GF-D8 (cell line): ENCODE measurements at regions not wholly inside any gene's neighbourhood (a gene's known extent, or its start where the extent isn't known, plus 50 kb on each side); places are given as distances from the start of the nearest gene placed in this dataset.
"Not testable (repeated sequence)": the region's sequence is repeated elsewhere in the genome, so short reads cannot be mapped to it uniquely, and the experiment has no call there.

Experiments used
- DNase-seq: peaks from one replicate; lab custom pipeline; 2025; lab: John Stamatoyannopoulos, UW

DNA sequence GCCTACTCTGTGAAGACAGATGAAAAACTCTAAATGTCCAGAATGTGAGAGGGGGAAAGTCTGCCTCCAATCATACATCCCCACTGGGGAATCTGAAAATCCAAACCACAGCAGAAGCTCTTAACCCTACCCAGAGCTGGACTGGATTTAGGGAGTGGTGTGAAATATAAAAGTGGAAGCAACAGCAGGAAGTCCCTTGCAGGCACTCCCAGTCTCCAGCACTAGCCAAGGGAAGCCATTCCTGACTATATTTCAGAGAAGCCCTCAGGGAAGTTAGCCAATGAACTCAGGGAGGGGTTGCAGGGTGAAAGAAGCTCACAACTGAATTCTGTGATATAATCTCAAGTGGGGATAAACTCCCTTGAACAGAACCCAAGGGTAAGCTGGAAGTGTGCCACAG, 51.5 kb downstream of the CRPPA start:
- DNase-seq: no peak

GRCh38 chr7:16369309-16369708, 52.0 kb downstream of the CRPPA start:
- not testable (repeated sequence) for DNase-seq

DNA sequence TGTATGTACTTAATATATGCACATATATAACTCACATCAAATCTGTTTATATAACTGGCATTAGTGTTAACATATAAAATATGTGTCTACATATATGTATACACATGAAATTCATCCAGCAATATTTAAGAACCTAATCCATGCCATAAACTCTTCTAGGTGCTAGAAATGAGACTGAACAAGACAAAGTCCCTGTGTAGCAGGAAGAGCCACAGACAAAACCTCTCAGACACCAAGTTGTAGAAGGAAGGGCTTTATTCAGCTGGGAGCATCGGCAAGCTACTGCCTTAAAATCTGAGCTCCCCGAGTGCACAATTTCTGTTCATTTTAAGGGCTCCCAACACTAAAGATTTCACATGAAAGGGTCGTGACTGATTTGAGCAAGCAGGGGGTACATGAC, 52.5 kb downstream of the CRPPA start:
- no peak for DNase-seq

DNA sequence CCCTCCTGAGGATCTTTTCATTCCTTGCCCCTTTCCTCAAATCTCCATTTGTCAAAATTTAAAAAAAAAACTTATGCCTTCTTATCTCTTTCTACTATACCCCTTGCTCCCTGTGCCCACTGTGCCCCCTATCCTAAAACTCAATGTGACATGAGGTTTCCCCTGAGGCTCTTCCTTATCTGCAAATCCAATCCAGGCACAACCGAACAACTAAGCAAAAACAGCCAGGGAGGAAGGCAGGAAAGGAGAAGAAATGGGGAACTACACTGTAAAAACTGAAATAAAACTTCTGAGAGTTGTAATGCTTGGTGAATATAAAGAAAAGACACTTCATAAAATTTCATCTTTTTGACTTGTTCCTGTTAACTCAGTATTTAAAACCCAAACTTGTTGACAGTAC, 54.2 kb downstream of the CRPPA start:
- no peak for DNase-seq

DNA sequence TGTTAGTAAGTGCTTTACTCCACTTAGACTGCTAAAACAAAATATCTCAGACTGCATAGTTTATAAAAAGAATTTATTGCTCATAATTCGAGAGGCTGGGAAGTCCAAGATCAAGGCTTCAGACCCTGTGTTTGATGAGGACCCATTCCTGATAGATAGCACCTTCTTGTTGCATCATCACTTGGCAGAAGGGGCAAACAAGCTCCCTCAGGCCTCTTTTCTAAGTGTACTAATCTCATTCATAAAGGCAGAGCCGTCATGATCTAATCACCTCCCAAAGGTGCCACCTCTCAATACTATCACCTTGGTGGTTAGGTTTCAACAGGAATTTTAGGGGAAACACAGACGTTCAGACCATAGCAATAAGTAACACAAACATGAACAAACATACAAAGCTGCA, 55.4 kb downstream of the CRPPA start:
- DNase-seq: no peak

GRCh38 chr7:16365177-16365576, 56.2 kb downstream of the CRPPA start:
- no peak for DNase-seq

DNA sequence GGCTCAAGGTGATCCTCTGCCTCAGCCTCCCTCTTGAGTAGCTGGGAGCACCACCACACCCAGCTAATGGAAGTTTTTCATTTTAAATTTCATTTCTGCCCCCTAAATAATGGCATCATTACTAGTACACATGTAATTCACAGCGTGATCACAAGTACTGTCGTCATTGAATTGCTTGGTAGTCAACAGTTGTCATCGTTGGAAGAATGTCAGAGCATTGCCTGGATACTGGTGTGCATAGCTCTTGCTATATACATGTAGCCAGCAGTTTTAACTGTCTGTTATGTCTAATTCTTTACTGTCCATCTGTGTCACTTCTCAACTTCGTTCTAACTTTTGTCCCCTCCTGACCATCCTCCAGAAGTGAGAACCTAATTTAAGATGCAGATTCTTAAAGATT, 62.1 kb downstream of the CRPPA start:
- DNase-seq: no peak

- no peak for DNase-seq
Measured at GRCh38 chr7:16357921-16358320, 63.4 kb downstream of the CRPPA start.

GRCh38 chr7:16357474-16357873, 63.9 kb downstream of the CRPPA start:
- no peak for DNase-seq

- peak; percentile 17 for DNase-seq
Measured at GRCh38 chr7:16356301-16356958, 64.9 kb downstream of the CRPPA start.

DNA sequence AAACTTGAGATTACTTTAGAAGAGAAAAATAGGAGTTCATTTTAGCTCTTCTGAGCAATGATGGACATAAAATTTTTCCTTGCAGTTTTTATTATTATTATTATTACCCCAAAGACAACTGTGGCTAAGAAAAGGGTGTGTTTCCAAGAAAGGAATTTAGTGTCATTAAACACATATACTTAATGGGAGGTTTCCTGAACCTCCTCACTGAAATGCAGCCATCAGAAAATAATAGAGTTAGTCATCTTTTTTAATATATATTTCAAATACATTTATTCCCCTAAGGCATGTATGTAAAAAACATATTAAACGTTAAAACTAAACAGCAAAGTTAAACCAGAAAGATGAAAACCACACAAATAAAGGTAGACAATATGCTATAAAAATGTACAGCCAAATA, 66.8 kb downstream of the CRPPA start:
- no peak for DNase-seq

- DNase-seq: no peak
Measured at GRCh38 chr7:16353226-16353625, 68.1 kb downstream of the CRPPA start.

GRCh38 chr7:16350634-16351033, 70.7 kb downstream of the CRPPA start:
- no peak for DNase-seq

- DNase-seq: no peak
Measured at GRCh38 chr7:16348251-16348650, 73.1 kb downstream of the CRPPA start.

GRCh38 chr7:16347827-16348192, 73.5 kb downstream of the CRPPA start:
- peak; percentile 53 for DNase-seq

- no peak for DNase-seq
Measured at GRCh38 chr7:16347066-16347826, 74.1 kb downstream of the CRPPA start.

DNA sequence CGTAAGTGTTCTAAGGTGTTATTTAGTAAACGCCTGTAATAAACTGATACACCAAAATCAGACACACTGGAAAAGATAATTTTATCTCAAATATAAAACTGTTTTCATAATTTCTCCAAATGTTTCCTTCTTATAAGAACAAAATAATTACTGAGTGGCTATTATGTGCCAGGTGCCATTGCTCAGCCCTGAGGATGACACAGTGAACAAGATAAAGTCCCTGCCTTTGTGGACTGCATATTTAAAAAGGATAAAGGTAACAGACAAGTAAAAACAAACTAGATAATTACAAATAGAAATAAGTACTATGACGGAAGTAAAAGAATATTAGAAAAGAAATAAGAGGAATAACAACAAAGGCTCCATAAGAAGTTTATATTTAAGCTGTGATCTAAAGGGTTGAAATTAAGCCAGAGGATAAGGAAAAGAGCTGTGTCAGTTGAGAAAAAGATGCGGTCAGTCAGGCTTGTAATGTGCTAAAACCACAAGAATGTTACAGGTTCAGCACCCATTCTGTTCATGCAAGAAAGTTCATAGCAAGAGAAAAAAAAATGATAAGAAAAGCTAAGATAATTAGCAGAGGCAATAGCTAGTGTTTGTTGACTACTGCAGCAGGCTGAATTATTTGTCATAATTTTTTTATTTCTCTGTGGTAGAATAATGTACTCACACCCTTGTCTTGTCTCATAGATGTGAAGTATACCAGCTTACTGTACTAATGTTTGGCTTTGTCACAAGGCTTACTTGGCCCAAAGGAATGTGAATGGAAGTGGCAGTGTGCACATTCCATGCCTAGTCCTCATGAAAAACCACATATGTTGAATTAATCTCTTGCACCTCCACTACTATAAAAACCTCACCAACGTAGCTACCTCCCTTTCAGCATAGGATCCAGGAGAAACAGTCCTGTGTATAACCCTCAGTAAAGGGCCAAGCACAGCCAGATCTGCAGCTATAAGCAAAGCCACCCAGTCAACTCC, 75.1 kb downstream of the CRPPA start:
- DNase-seq: peak; percentile 88

DNA sequence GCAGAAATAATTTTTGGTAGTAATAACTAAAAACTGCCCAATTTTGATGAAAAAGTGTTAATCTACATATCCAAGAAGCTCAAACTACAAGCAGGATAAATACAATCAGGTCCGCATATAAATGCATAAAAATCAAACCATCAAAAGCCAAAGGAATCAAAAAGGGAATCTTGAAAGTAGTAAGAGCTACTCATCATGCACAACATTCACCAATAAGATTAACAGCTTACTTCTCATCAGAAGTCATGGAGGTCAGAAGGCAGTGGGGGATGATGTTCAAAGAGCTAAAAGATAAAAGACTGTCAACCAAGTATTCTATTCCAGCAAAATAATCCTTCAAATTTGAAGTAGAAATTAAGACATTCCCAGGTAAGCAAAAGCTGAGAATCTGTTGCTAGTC, 76.4 kb downstream of the CRPPA start:
- no peak for DNase-seq

- no peak for DNase-seq
Measured at GRCh38 chr7:16343612-16344011, 77.7 kb downstream of the CRPPA start.

GRCh38 chr7:16338065-16338464, 83.3 kb downstream of the CRPPA start:
- DNase-seq: no peak

GRCh38 chr7:16326106-16326505, 95.2 kb downstream of the CRPPA start:
- no peak for DNase-seq

DNA sequence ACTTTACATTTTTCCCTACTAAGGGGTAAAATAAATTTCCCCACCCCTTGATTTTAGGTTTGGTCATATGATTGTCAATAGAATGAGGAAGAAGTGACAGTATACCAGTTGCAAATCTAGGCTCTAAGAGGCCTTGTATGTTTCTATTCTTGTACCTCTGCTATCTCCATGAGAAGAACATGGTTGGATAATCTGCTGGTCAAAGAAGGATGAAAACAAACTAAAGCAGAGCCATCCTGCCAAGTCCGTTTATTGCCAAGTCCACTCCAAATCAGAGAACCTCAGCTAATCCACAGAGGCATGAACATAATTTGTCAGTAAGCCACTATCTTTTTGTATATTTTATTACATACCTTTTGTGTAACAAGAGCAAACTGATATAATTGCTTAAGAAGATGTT, 98.0 kb downstream of the CRPPA start:
- no peak for DNase-seq
